BJ (cell line): ENCODE measurements at regions not wholly inside any gene's neighbourhood (a gene's known extent, or its start where the extent isn't known, plus 50 kb on each side); places are given as distances from the start of the nearest gene placed in this dataset.

Source experiments
- CTCF ChIA-PET: fragments of 350-600 bp; formaldehyde crosslinking; extraction: SDS; loops from one replicate; lab custom pipeline; 2021; ENCODE audit warnings: antibody characterized with exemption, inconsistent platforms; lab: Yijun Ruan, JAX
- POLR2A ChIA-PET: fragments of 300-600 bp; sonication (Branson Sonifier 250); formaldehyde crosslinking; extraction: SDS; loops from one replicate; lab custom pipeline; 2021; ENCODE audit warnings: antibody characterized with exemption; lab: Charles Lee
- DNase-seq: peaks from one replicate; pipeline ENCODE4 v3.0.0-alpha.2; 2011; ENCODE audit warnings: low read depth
- H3K27me3 ChIP-seq: 2 replicates; pipeline ENCODE4 v1.6.0; 2011; ENCODE audit warnings: low read length; ENCODE audit not compliant: control insufficient read depth, insufficient read depth
- H3K36me3 ChIP-seq: 2 replicates; pipeline ENCODE4 v1.5.1; 2011; ENCODE audit warnings: low read length; ENCODE audit not compliant: control insufficient read depth, insufficient read depth
- H3K4me3 ChIP-seq: 2 replicates; pipeline ENCODE4 v1.5.1; 2011; ENCODE audit warnings: low read depth, mild to moderate bottlenecking, control low read depth, low read length
- CTCF ChIP-seq: IDR thresholded peaks from 2 replicates; pipeline ENCODE4 v1.5.1; 2011; ENCODE audit warnings: low read depth, mild to moderate bottlenecking, control low read depth, inconsistent platforms, low read length, moderate library complexity; ENCODE audit not compliant: insufficient read depth

GRCh38 chr5:62167561-62168057 lies 138.4 kb upstream of the KIF2A start:
- ChIA-PET POLR2A (no interaction called here), CTCF (no interaction called here)
- Histone ChIP-seq H3K4me3 (no peak overlapping the region), H3K36me3 (no peaks in the 10 kb centered on the region), H3K27me3 (no peaks in the 10 kb centered on the region)
- no peak for DNase-seq
- TF ChIP-seq CTCF: no peak

GRCh38 chr5:62168506-62169281 lies 137.3 kb upstream of the KIF2A start:
- H3K4me3 ChIP-seq: no peak overlapping the region
- POLR2A ChIA-PET: no interaction called here
- no peaks in the 10 kb centered on the region for H3K27me3 ChIP-seq
- DNase-seq: no peak
- CTCF ChIA-PET: no interaction called here
- no peaks in the 10 kb centered on the region for H3K36me3 ChIP-seq
- TF ChIP-seq CTCF: no peak

- POLR2A ChIA-PET: no interaction called here
- Histone ChIP-seq H3K27me3 (no peaks in the 10 kb centered on the region), H3K36me3 (no peaks in the 10 kb centered on the region), H3K4me3 (no peak overlapping the region)
- TF ChIP-seq CTCF: no peak
- CTCF ChIA-PET: no interaction called here
- no peak for DNase-seq
Measured at GRCh38 chr5:62178258-62178657, 127.7 kb upstream of the KIF2A start.

GRCh38 chr5:62182802-62183201 lies 123.2 kb upstream of the KIF2A start:
- ChIA-PET POLR2A (no interaction called here), CTCF (no interaction called here)
- TF ChIP-seq CTCF: no peak
- no peaks in the 10 kb centered on the region for H3K36me3 ChIP-seq
- no peaks in the 10 kb centered on the region for H3K27me3 ChIP-seq
- H3K4me3 ChIP-seq: no peak overlapping the region
- no peak for DNase-seq

GRCh38 chr5:62183727-62184126 lies 122.3 kb upstream of the KIF2A start:
- H3K36me3 ChIP-seq: no peaks in the 10 kb centered on the region
- no peak overlapping the region for H3K4me3 ChIP-seq
- no peak for TF ChIP-seq CTCF
- DNase-seq: no peak
- H3K27me3 ChIP-seq: no peaks in the 10 kb centered on the region
- ChIA-PET CTCF (no interaction called here), POLR2A (no interaction called here)
